ENCODE measurements at regions not wholly inside any gene's neighbourhood (a gene's known extent, or its start where the extent isn't known, plus 50 kb on each side); places are given as distances from the start of the nearest gene placed in this dataset.
"Not testable (repeated sequence)": the region's sequence is repeated elsewhere in the genome, so short reads cannot be mapped to it uniquely, and the experiment has no call there.

DNA sequence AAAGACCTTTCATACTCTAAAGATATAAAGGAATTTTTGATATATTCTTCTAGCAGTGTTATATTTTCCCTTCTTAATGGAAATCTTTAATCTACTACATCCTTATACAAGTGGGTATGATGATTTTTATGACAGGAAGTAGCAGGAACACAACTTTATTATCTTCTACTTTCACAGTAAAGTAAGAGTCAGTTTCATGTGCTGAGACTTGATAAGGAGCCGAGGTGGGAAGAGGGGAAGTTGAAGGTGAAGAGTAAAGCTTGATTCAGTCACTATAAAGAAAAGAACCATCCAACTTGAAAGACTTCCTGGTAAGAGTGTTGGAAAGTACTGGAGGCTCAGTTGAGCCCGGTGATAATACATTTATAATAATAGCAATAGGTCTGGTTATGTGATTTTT, 82.1 kb upstream of the PTH start:
- 2% methylated on average over 2 of the region's 2 CpGs for WGBS (ENCODE audit: insufficient coverage, insufficient replicate concordance, low lambda C conversion rate, missing lambda C conversion rate)
- no peak for DNase-seq (ENCODE audit: low read depth, low spot score)
- Histone ChIP-seq H3K9me3 (replicated peaks; ENCODE audit: control insufficient read depth, insufficient read depth, low read length) (no peaks in the 10 kb centered on the region; the same call in 2 of the 3 replicates), H3K9ac (ENCODE audit: control insufficient read depth, insufficient read depth, low read length) (no peak overlapping the region), H3K79me2 (ENCODE audit: control insufficient read depth, insufficient read depth, low read length) (no peaks in the 10 kb centered on the region), H3K4me2 (ENCODE audit: control insufficient read depth, insufficient read depth) (no peak overlapping the region), H3K27ac (ENCODE audit: control insufficient read depth, insufficient read depth) (no peak overlapping the region), H4K20me1 (ENCODE audit: control insufficient read depth, insufficient read depth) (no peaks in the 10 kb centered on the region), H3K4me1 (ENCODE audit: control insufficient read depth, insufficient read depth, low read length) (no peaks in the 10 kb centered on the region), H3K27me3 (replicated peaks in 1 of 2; ENCODE audit: control insufficient read depth in 2 of 2, insufficient read depth in 2 of 2, low read length in 1 of 2) (no peaks in the 10 kb centered on the region), H3K36me3 (ENCODE audit: control insufficient read depth in 2 of 2, insufficient read depth in 2 of 2, low read length in 1 of 2) (no peaks in the 10 kb centered on the region), H3K4me3 (no peak overlapping the region), H2AFZ (ENCODE audit: control insufficient read depth, low read depth, low read length) (no peak overlapping the region)
- RAD21 ChIA-PET (ENCODE audit: unreplicated experiment): no interaction called here
- intact Hi-C loops (cut with micrococcal nuclease; ENCODE audit: unreplicated experiment) (no loop called here), in situ Hi-C loops (cut with MboI) (no loop called here)
- no TSS peak for BruUV-seq (replicated peaks)
- no peak for ATAC-seq
- SMC1A ChIA-PET (ENCODE audit: uncharacterized antibody, unreplicated experiment): no interaction called here
- TF ChIP-seq YY1 (IDR thresholded peaks at IDR 0.05; ENCODE audit: low read depth, low read length): no peak
- POLR2A ChIA-PET: no interaction called here
- no peak for FAIRE-seq
- CTCF ChIA-PET: no interaction called here

- Histone ChIP-seq H3K27ac (ENCODE audit: control insufficient read depth, insufficient read depth) (no peak overlapping the region), H3K9ac (ENCODE audit: control insufficient read depth, insufficient read depth, low read length) (no peak overlapping the region), H3K9me3 (replicated peaks; ENCODE audit: control insufficient read depth, insufficient read depth, low read length) (no peaks in the 10 kb centered on the region), H3K4me2 (ENCODE audit: control insufficient read depth, insufficient read depth) (no peak overlapping the region), H3K79me2 (ENCODE audit: control insufficient read depth, insufficient read depth, low read length) (no peaks in the 10 kb centered on the region), H4K20me1 (ENCODE audit: control insufficient read depth, insufficient read depth) (no peaks in the 10 kb centered on the region), H3K27me3 (replicated peaks in 1 of 2; ENCODE audit: control insufficient read depth in 2 of 2, insufficient read depth in 2 of 2, low read length in 1 of 2) (no peaks in the 10 kb centered on the region), H3K4me1 (ENCODE audit: control insufficient read depth, insufficient read depth, low read length) (no peaks in the 10 kb centered on the region), H3K36me3 (ENCODE audit: control insufficient read depth in 2 of 2, insufficient read depth in 2 of 2, low read length in 1 of 2) (no peaks in the 10 kb centered on the region), H2AFZ (ENCODE audit: control insufficient read depth, low read depth, low read length) (no peak overlapping the region), H3K4me3 (no peak overlapping the region)
- RAD21 ChIA-PET (ENCODE audit: unreplicated experiment): no interaction called here
- POLR2A ChIA-PET: no interaction called here
- SMC1A ChIA-PET (ENCODE audit: uncharacterized antibody, unreplicated experiment): no interaction called here
- FAIRE-seq (no peak), DNase-seq (ENCODE audit: low read depth, low spot score) (no peak), ATAC-seq (no peak)
- in situ Hi-C loops (cut with MboI) (no loop called here), intact Hi-C loops (cut with micrococcal nuclease; ENCODE audit: unreplicated experiment) (no loop called here)
- no TSS peak for BruUV-seq (replicated peaks)
- no peak for TF ChIP-seq ZNF217 (IDR thresholded peaks at IDR 0.05)
- no peak for TF ChIP-seq POU2F2 (IDR thresholded peaks at IDR 0.05; ENCODE audit: borderline replicate concordance, low read depth, low read length)
- TF ChIP-seq MTA2 (IDR thresholded peaks at IDR 0.05; ENCODE audit: low read depth): no peak
- no peak for TF ChIP-seq PML (IDR thresholded peaks at IDR 0.05; ENCODE audit: low read length)
- 3% methylated on average over 1 of the region's 1 CpG for WGBS (ENCODE audit: insufficient coverage, insufficient replicate concordance, low lambda C conversion rate, missing lambda C conversion rate)
- CTCF ChIA-PET: no interaction called here
Measured at GRCh38 chr11:13576995-13577394, 81.2 kb upstream of the PTH start.

DNA sequence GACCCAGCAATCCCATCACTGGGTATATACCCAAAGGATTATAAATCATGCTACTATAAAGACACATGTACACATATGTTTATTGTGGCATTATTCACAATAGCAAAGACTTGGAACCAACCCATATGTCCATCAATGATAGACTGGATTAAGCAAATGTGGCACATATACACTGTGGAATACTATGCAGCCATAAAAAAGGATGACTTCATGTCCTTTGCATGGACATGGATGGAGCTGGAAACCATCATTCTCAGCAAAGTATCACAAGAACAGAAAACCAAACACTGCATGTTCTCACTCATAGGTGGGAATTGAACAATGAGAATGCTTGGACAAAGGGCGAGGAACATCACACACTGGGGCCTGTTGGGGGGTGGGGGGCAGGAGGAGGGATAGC, 79.6 kb upstream of the PTH start:
- H3K4me1 ChIP-seq (ENCODE audit: control insufficient read depth, insufficient read depth, low read length); SMC1A ChIA-PET (ENCODE audit: uncharacterized antibody, unreplicated experiment); H3K36me3 ChIP-seq (ENCODE audit: control insufficient read depth in 2 of 2, insufficient read depth in 2 of 2, low read length in 1 of 2); H3K4me3 ChIP-seq; DNase-seq (ENCODE audit: low read depth, low spot score); H3K27ac ChIP-seq (ENCODE audit: control insufficient read depth, insufficient read depth); BruUV-seq (replicated peaks); H3K4me2 ChIP-seq (ENCODE audit: control insufficient read depth, insufficient read depth); CTCF ChIA-PET; H3K27me3 ChIP-seq (replicated peaks in 1 of 2; ENCODE audit: control insufficient read depth in 2 of 2, insufficient read depth in 2 of 2, low read length in 1 of 2); H3K9ac ChIP-seq (ENCODE audit: control insufficient read depth, insufficient read depth, low read length); H4K20me1 ChIP-seq (ENCODE audit: control insufficient read depth, insufficient read depth); ATAC-seq; H2AFZ ChIP-seq (ENCODE audit: control insufficient read depth, low read depth, low read length); POLR2A ChIA-PET; H3K79me2 ChIP-seq (ENCODE audit: control insufficient read depth, insufficient read depth, low read length); intact Hi-C loops (cut with micrococcal nuclease; ENCODE audit: unreplicated experiment); in situ Hi-C loops (cut with MboI); FAIRE-seq; RAD21 ChIA-PET (ENCODE audit: unreplicated experiment); H3K9me3 ChIP-seq (replicated peaks; ENCODE audit: control insufficient read depth, insufficient read depth, low read length): not testable (repeated sequence)
- 0% methylated on average over 1 of the region's 1 CpG for WGBS (ENCODE audit: insufficient coverage, insufficient replicate concordance, low lambda C conversion rate, missing lambda C conversion rate)
